PC-3 (cell line): ENCODE measurements at regions not wholly inside any gene's neighbourhood (a gene's known extent, or its start where the extent isn't known, plus 50 kb on each side); places are given as distances from the start of the nearest gene placed in this dataset.

ENCODE experiments used
- EZH2phosphoT487 ChIP-seq: fragments of 300-600 bp; sonication (generic); IDR thresholded peaks from 2 replicates; pipeline ENCODE4 v1.6.1; 2018; ENCODE audit warnings: mild to moderate bottlenecking, antibody characterized with exemption, low read length, borderline replicate concordance
- TF ChIP-seq, protein P1 (sequence below): fragments of 300-600 bp; sonication (generic); conservative IDR thresholded peaks from 2 replicates; pipeline ENCODE4 v1.5.1; 2017; ENCODE audit warnings: antibody characterized with exemption, low read depth, mild to moderate bottlenecking, low read length

DNA sequence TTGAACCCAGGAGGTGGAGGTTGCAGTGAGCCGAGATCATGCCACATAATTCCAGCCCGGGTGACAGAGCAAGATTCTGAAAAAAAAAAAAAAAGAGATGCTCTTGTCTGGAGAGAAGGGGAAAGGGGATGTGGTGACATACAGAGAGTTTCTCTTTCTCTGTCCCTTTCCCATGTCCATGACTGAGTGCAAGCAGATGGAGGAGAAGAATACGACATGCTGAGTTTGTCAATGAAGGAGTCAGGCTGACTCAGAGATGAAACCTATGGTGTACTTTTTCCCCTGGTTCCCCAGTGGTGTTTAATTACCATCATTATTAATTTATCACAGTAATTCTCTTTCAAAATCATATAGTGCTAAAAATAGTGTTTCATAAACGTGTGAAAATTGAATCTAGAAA is 448.8 kb downstream of the FOXO1 start:
- no peak for TF ChIP-seq EZH2phosphoT487
- TF ChIP-seq, protein P1, sequence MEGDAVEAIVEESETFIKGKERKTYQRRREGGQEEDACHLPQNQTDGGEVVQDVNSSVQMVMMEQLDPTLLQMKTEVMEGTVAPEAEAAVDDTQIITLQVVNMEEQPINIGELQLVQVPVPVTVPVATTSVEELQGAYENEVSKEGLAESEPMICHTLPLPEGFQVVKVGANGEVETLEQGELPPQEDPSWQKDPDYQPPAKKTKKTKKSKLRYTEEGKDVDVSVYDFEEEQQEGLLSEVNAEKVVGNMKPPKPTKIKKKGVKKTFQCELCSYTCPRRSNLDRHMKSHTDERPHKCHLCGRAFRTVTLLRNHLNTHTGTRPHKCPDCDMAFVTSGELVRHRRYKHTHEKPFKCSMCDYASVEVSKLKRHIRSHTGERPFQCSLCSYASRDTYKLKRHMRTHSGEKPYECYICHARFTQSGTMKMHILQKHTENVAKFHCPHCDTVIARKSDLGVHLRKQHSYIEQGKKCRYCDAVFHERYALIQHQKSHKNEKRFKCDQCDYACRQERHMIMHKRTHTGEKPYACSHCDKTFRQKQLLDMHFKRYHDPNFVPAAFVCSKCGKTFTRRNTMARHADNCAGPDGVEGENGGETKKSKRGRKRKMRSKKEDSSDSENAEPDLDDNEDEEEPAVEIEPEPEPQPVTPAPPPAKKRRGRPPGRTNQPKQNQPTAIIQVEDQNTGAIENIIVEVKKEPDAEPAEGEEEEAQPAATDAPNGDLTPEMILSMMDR = no peak
